ENCODE measurements at regions not wholly inside any gene's neighbourhood (a gene's known extent, or its start where the extent isn't known, plus 50 kb on each side); places are given as distances from the start of the nearest gene placed in this dataset.
"Not testable (repeated sequence)": the region's sequence is repeated elsewhere in the genome, so short reads cannot be mapped to it uniquely, and the experiment has no call there.

DNA sequence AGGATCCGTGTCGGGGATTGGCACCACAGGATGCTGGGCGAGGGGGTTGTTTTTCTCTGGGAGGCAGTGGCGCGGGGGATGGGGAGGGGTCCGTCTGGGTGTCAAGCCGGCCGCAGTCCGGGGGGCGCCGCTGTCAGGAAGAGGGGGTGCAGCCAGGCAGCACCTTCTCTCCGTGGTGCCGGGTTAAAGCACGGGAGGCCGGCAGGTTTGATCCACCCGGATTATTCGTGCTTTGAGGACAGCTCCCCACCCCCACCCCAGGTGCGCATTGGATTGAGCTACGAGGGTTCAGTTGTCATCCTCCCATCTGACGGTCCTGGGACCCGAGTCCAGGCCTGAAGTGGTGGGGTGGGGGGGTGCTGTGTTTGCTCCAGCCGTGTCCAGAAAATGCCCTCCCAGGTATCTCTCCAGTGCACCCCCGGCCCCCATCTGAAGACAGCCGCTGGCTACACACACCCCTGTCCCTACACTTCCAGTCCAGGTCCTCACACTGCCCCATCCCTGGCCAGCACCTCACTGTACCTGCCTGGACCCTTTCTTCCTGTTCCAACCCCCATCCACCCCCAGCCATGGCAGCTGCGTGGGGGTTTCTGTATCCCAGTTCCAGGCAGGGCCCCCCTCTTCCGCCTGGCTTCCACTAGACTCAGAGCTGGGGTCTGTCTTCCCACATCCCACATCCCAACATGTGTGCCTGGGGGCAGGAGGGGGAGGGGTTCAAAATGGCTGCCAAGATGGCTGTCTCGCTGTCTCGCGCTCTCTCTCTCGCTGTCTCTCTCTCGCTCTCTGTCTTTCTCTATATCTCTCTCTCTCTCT lies 114.0 kb downstream of the CRLF3 start:
- not testable (repeated sequence) for TF ChIP-seq POLR2A (IDR thresholded peaks at IDR 0.05)
- TF ChIP-seq, protein P1, sequence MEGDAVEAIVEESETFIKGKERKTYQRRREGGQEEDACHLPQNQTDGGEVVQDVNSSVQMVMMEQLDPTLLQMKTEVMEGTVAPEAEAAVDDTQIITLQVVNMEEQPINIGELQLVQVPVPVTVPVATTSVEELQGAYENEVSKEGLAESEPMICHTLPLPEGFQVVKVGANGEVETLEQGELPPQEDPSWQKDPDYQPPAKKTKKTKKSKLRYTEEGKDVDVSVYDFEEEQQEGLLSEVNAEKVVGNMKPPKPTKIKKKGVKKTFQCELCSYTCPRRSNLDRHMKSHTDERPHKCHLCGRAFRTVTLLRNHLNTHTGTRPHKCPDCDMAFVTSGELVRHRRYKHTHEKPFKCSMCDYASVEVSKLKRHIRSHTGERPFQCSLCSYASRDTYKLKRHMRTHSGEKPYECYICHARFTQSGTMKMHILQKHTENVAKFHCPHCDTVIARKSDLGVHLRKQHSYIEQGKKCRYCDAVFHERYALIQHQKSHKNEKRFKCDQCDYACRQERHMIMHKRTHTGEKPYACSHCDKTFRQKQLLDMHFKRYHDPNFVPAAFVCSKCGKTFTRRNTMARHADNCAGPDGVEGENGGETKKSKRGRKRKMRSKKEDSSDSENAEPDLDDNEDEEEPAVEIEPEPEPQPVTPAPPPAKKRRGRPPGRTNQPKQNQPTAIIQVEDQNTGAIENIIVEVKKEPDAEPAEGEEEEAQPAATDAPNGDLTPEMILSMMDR (IDR thresholded peaks at IDR 0.05): not testable (repeated sequence)

Data from tibial nerve (tissue), 3 donors.